GM23338 (cell line): ENCODE measurements at regions not wholly inside any gene's neighbourhood (a gene's known extent, or its start where the extent isn't known, plus 50 kb on each side); places are given as distances from the start of the nearest gene placed in this dataset.

Source experiments
- ATAC-seq: fragments of 200-7000 bp; cut with Tn5 transposase; 3 replicates; pipeline ENCODE4 v1.9.1; 2020
- DNase-seq: peaks from one replicate; pipeline ENCODE4 v3.0.0-alpha.2; 2015; ENCODE audit warnings: low spot score
- H2AFZ ChIP-seq: fragments of 200-600 bp; sonication (generic); 2 replicates; pipeline ENCODE4 v1.8.0; 2016; ENCODE audit warnings: antibody characterized with exemption, mild to moderate bottlenecking, moderate library complexity
- H3F3A ChIP-seq: fragments of 200-600 bp; sonication (generic); replicated peaks from 2 replicates; pipeline ENCODE4 v1.8.0; 2017; ENCODE audit warnings: antibody characterized with exemption, mixed run types, low read depth
- H3K27ac ChIP-seq: fragments of 200-600 bp; sonication (generic); 2 replicates; pipeline ENCODE4 v1.6.1; 2016; ENCODE audit warnings: low read depth
- H3K27me3 ChIP-seq: fragments of 200-600 bp; sonication (generic); 2 replicates; pipeline ENCODE4 v1.8.0; 2016; ENCODE audit warnings: mild to moderate bottlenecking, mixed run types, moderate library complexity; ENCODE audit not compliant: insufficient read depth
- H3K36me3 ChIP-seq: fragments of 200-600 bp; sonication (generic); 2 replicates; pipeline ENCODE4 v1.8.0; 2016; ENCODE audit warnings: mild to moderate bottlenecking; ENCODE audit not compliant: insufficient read depth
- H3K4me1 ChIP-seq: fragments of 200-600 bp; sonication (generic); 2 replicates; pipeline ENCODE4 v1.8.0; 2016; ENCODE audit warnings: mild to moderate bottlenecking, moderate library complexity; ENCODE audit not compliant: insufficient read depth
- H3K4me2 ChIP-seq: fragments of 200-600 bp; sonication (generic); 2 replicates; pipeline ENCODE4 v1.7.1; 2017; ENCODE audit warnings: mixed run types
- H3K4me3 ChIP-seq: fragments of 200-600 bp; sonication (generic); 2 replicates; pipeline ENCODE4 v1.6.1; 2016; ENCODE audit warnings: mixed run types
- H3K79me2 ChIP-seq: fragments of 200-600 bp; sonication (generic); replicated peaks from 2 replicates; pipeline ENCODE4 v1.8.0; 2017; ENCODE audit warnings: mild to moderate bottlenecking; ENCODE audit not compliant: insufficient read depth
- H3K9me2 ChIP-seq: fragments of 200-600 bp; sonication (generic); 2 replicates; pipeline ENCODE4 v1.8.0; 2017; ENCODE audit not compliant: insufficient read depth
- H4K20me1 ChIP-seq: fragments of 200-600 bp; sonication (generic); replicated peaks from 2 replicates; pipeline ENCODE4 v1.8.0; 2017; ENCODE audit warnings: mild to moderate bottlenecking; ENCODE audit not compliant: insufficient read depth
- H3K27ac Mint-ChIP-seq: 2 replicates; pipeline ENCODE4 v1.8.0; 2020; ENCODE audit warnings: inconsistent platforms, mild to moderate bottlenecking, moderate library complexity, mixed read lengths
- H3K27me3 Mint-ChIP-seq: 3 replicates; pipeline ENCODE4 v1.8.0; 2022; ENCODE audit warnings: low read depth, mild to moderate bottlenecking, moderate library complexity, mixed read lengths, inconsistent platforms; ENCODE audit not compliant: insufficient read depth, poor library complexity
- H3K36me3 Mint-ChIP-seq: 3 replicates; pipeline ENCODE4 v1.8.0; 2021; ENCODE audit warnings: low read depth, mild to moderate bottlenecking, inconsistent platforms, moderate library complexity, mixed read lengths
- H3K4me1 Mint-ChIP-seq: 3 replicates; pipeline ENCODE4 v1.8.0; 2020; ENCODE audit warnings: mild to moderate bottlenecking, inconsistent platforms, mixed read lengths
- H3K4me3 Mint-ChIP-seq: 3 replicates; pipeline ENCODE4 v1.8.0; 2021; ENCODE audit warnings: moderate library complexity, mild to moderate bottlenecking, inconsistent platforms, mixed read lengths
- H3K9me3 Mint-ChIP-seq: 3 replicates; pipeline ENCODE4 v1.8.0; 2020; ENCODE audit warnings: moderate library complexity, mild to moderate bottlenecking, inconsistent platforms, mixed read lengths
- CREB1 ChIP-seq: fragments of 250-450 bp; sonication (Bioruptor Pico); IDR thresholded peaks from 2 replicates; pipeline ENCODE4 v1.5.0; 2020; ENCODE audit warnings: low read depth, mild to moderate bottlenecking, moderate library complexity
- ETS1 ChIP-seq: IDR thresholded peaks from 2 replicates; pipeline ENCODE4 v1.6.1; 2016; ENCODE audit warnings: antibody characterized with exemption
- EZH2 ChIP-seq: fragments of 200-600 bp; sonication (generic); IDR thresholded peaks from one replicate; pipeline ENCODE4 v1.8.0; 2017; ENCODE audit warnings: antibody characterized with exemption, mild to moderate bottlenecking, low read depth; ENCODE audit not compliant: unreplicated experiment
- EZH2phosphoT487 ChIP-seq: fragments of 200-600 bp; sonication (generic); IDR thresholded peaks from one replicate; pipeline ENCODE4 v1.8.1; 2018; ENCODE audit warnings: antibody characterized with exemption; ENCODE audit not compliant: unreplicated experiment
- JUNB ChIP-seq: IDR thresholded peaks from one replicate; pipeline ENCODE4 v1.6.1; 2016; ENCODE audit warnings: antibody characterized with exemption; ENCODE audit not compliant: unreplicated experiment
- NANOG ChIP-seq: IDR thresholded peaks from 2 replicates; pipeline ENCODE4 v1.6.1; 2016; ENCODE audit warnings: antibody characterized with exemption, borderline replicate concordance
- POLR2AphosphoS5 ChIP-seq: IDR thresholded peaks from 2 replicates; pipeline ENCODE4 v1.6.1; 2016; ENCODE audit warnings: antibody characterized with exemption, low read depth
- STAT1 ChIP-seq: IDR thresholded peaks from one replicate; pipeline ENCODE4 v1.6.1; 2016; ENCODE audit warnings: antibody characterized with exemption; ENCODE audit not compliant: unreplicated experiment
- ZNF114 ChIP-seq: fragments of 250-450 bp; sonication (Bioruptor Pico); IDR thresholded peaks from 2 replicates; pipeline ENCODE4 v1.5.0; 2020; ENCODE audit warnings: mild to moderate bottlenecking, moderate library complexity
- ZNF331 ChIP-seq: fragments of 250-450 bp; sonication (Bioruptor Pico); IDR thresholded peaks from 2 replicates; pipeline ENCODE4 v1.5.0; 2020; ENCODE audit warnings: low read depth, mild to moderate bottlenecking, moderate library complexity
- TF ChIP-seq, protein P1 (sequence below): IDR thresholded peaks from one replicate; pipeline ENCODE4 v1.6.1; 2018; ENCODE audit warnings: antibody characterized with exemption; ENCODE audit not compliant: unreplicated experiment
- TF ChIP-seq, protein P2 (sequence below), 2 experiments: fragments of 200-600 bp in 1 of 2; sonication (generic) in 1 of 2; conservative IDR thresholded peaks; 2 replicates each; pipeline versions ENCODE4 v1.5.1 to v1.6.1; 2016 to 2017; ENCODE audit warnings: antibody characterized with exemption in 2 of 2, low read depth in 2 of 2, mild to moderate bottlenecking in 2 of 2, moderate library complexity in 1 of 2
- TF ChIP-seq, protein P3 (sequence below): fragments of 250-450 bp; sonication (Bioruptor Pico); IDR thresholded peaks from 2 replicates; pipeline ENCODE4 v1.5.0; 2020; ENCODE audit warnings: mild to moderate bottlenecking, moderate library complexity

- Mint-ChIP-seq H3K4me1 (no peaks in the 10 kb centered on the region), H3K4me3 (no peak overlapping the region), H3K27ac (no peak overlapping the region), H3K36me3 (peaks cover 2% of the 10 kb centered on the region; the same call in 2 of the 3 replicates), H3K9me3 (peaks cover 4% of the 10 kb centered on the region; the same call in 2 of the 3 replicates), H3K27me3 (peaks cover 6% of the 10 kb centered on the region)
- Histone ChIP-seq H2AFZ (no peak overlapping the region), H3K79me2 (no peaks in the 10 kb centered on the region), H3K4me1 (no peaks in the 10 kb centered on the region), H3K36me3 (no peaks in the 10 kb centered on the region; the same call in 1 of the 2 replicates), H3K27me3 (no peaks in the 10 kb centered on the region), H4K20me1 (no peaks in the 10 kb centered on the region), H3K4me2 (no peak overlapping the region), H3K9me2 (peaks cover 18% of the 10 kb centered on the region), H3K4me3 (no peak overlapping the region), H3F3A (no peaks in the 10 kb centered on the region), H3K27ac (no peak overlapping the region)
- DNase-seq (no peak), ATAC-seq (no peak)
- TF ChIP-seq, protein P1, sequence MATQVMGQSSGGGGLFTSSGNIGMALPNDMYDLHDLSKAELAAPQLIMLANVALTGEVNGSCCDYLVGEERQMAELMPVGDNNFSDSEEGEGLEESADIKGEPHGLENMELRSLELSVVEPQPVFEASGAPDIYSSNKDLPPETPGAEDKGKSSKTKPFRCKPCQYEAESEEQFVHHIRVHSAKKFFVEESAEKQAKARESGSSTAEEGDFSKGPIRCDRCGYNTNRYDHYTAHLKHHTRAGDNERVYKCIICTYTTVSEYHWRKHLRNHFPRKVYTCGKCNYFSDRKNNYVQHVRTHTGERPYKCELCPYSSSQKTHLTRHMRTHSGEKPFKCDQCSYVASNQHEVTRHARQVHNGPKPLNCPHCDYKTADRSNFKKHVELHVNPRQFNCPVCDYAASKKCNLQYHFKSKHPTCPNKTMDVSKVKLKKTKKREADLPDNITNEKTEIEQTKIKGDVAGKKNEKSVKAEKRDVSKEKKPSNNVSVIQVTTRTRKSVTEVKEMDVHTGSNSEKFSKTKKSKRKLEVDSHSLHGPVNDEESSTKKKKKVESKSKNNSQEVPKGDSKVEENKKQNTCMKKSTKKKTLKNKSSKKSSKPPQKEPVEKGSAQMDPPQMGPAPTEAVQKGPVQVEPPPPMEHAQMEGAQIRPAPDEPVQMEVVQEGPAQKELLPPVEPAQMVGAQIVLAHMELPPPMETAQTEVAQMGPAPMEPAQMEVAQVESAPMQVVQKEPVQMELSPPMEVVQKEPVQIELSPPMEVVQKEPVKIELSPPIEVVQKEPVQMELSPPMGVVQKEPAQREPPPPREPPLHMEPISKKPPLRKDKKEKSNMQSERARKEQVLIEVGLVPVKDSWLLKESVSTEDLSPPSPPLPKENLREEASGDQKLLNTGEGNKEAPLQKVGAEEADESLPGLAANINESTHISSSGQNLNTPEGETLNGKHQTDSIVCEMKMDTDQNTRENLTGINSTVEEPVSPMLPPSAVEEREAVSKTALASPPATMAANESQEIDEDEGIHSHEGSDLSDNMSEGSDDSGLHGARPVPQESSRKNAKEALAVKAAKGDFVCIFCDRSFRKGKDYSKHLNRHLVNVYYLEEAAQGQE: no peak
- TF ChIP-seq JUNB: no peak
- TF ChIP-seq EZH2phosphoT487: no peak
- TF ChIP-seq CREB1 (CRISPR knock-in tag): no peak
- no peak for TF ChIP-seq NANOG
- TF ChIP-seq, protein P2, sequence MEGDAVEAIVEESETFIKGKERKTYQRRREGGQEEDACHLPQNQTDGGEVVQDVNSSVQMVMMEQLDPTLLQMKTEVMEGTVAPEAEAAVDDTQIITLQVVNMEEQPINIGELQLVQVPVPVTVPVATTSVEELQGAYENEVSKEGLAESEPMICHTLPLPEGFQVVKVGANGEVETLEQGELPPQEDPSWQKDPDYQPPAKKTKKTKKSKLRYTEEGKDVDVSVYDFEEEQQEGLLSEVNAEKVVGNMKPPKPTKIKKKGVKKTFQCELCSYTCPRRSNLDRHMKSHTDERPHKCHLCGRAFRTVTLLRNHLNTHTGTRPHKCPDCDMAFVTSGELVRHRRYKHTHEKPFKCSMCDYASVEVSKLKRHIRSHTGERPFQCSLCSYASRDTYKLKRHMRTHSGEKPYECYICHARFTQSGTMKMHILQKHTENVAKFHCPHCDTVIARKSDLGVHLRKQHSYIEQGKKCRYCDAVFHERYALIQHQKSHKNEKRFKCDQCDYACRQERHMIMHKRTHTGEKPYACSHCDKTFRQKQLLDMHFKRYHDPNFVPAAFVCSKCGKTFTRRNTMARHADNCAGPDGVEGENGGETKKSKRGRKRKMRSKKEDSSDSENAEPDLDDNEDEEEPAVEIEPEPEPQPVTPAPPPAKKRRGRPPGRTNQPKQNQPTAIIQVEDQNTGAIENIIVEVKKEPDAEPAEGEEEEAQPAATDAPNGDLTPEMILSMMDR (conservative IDR thresholded peaks at IDR 0.05; ENCODE audit: low read depth in 2 of 2): no peak
- TF ChIP-seq STAT1: no peak
- TF ChIP-seq EZH2: no peak
- no peak for TF ChIP-seq ZNF114 (CRISPR knock-in tag)
- TF ChIP-seq POLR2AphosphoS5: no peak
- TF ChIP-seq, protein P3, sequence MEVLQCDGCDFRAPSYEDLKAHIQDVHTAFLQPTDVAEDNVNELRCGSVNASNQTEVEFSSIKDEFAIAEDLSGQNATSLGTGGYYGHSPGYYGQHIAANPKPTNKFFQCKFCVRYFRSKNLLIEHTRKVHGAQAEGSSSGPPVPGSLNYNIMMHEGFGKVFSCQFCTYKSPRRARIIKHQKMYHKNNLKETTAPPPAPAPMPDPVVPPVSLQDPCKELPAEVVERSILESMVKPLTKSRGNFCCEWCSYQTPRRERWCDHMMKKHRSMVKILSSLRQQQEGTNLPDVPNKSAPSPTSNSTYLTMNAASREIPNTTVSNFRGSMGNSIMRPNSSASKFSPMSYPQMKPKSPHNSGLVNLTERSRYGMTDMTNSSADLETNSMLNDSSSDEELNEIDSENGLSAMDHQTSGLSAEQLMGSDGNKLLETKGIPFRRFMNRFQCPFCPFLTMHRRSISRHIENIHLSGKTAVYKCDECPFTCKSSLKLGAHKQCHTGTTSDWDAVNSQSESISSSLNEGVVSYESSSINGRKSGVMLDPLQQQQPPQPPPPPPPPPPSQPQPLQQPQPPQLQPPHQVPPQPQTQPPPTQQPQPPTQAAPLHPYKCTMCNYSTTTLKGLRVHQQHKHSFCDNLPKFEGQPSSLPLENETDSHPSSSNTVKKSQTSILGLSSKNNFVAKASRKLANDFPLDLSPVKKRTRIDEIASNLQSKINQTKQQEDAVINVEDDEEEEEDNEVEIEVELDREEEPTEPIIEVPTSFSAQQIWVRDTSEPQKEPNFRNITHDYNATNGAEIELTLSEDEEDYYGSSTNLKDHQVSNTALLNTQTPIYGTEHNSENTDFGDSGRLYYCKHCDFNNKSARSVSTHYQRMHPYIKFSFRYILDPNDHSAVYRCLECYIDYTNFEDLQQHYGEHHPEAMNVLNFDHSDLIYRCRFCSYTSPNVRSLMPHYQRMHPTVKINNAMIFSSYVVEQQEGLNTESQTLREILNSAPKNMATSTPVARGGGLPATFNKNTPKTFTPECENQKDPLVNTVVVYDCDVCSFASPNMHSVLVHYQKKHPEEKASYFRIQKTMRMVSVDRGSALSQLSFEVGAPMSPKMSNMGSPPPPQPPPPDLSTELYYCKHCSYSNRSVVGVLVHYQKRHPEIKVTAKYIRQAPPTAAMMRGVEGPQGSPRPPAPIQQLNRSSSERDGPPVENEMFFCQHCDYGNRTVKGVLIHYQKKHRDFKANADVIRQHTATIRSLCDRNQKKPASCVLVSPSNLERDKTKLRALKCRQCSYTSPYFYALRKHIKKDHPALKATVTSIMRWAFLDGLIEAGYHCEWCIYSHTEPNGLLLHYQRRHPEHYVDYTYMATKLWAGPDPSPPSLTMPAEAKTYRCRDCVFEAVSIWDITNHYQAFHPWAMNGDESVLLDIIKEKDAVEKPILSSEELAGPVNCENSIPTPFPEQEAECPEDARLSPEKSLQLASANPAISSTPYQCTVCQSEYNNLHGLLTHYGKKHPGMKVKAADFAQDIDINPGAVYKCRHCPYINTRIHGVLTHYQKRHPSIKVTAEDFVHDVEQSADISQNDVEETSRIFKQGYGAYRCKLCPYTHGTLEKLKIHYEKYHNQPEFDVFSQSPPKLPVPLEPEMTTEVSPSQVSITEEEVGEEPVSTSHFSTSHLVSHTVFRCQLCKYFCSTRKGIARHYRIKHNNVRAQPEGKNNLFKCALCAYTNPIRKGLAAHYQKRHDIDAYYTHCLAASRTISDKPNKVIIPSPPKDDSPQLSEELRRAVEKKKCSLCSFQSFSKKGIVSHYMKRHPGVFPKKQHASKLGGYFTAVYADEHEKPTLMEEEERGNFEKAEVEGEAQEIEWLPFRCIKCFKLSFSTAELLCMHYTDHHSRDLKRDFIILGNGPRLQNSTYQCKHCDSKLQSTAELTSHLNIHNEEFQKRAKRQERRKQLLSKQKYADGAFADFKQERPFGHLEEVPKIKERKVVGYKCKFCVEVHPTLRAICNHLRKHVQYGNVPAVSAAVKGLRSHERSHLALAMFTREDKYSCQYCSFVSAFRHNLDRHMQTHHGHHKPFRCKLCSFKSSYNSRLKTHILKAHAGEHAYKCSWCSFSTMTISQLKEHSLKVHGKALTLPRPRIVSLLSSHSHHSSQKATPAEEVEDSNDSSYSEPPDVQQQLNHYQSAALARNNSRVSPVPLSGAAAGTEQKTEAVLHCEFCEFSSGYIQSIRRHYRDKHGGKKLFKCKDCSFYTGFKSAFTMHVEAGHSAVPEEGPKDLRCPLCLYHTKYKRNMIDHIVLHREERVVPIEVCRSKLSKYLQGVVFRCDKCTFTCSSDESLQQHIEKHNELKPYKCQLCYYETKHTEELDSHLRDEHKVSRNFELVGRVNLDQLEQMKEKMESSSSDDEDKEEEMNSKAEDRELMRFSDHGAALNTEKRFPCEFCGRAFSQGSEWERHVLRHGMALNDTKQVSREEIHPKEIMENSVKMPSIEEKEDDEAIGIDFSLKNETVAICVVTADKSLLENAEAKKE (CRISPR knock-in tag): no peak
- no peak for TF ChIP-seq ETS1
- no peak for TF ChIP-seq ZNF331 (CRISPR knock-in tag)
These were observed 888.8 kb downstream of the QKI start for GRCh38 chr6:164303102-164303964.
